Activated CD8-positive, alpha-beta T cell treated with anti-CD3 and anti-CD28 coated beads, Interleukin-2, amount 10 ng/mL, durations not matched to agents 7 days and 5 days (primary cell): ENCODE measurements at regions not wholly inside any gene's neighbourhood (a gene's known extent, or its start where the extent isn't known, plus 50 kb on each side); places are given as distances from the start of the nearest gene placed in this dataset.

Experiments
- ATAC-seq: fragments of 150-1000 bp; cut with Tn5 transposase; one replicate; pipeline ENCODE4 v1.10.0; 2021; ENCODE audit warnings: moderate library complexity
- CTCF ChIA-PET: fragments of 350-600 bp; sonication (Branson Sonifier 250); formaldehyde crosslinking; loops from one replicate; lab custom pipeline; 2021; ENCODE audit warnings: antibody characterized with exemption; lab: Charles Lee
- POLR2A ChIA-PET: fragments of 350-600 bp; sonication (Branson Sonifier 250); formaldehyde crosslinking; loops from one replicate; lab custom pipeline; 2021; ENCODE audit warnings: antibody characterized with exemption; lab: Charles Lee
- DNase-seq: peaks from one replicate; pipeline ENCODE4 v3.0.0-alpha.2; 2020
- H3K27ac Mint-ChIP-seq: one replicate; pipeline ENCODE4 v1.8.0; 2021; ENCODE audit warnings: mild to moderate bottlenecking, mixed read lengths
- H3K27me3 Mint-ChIP-seq: one replicate; pipeline ENCODE4 v1.8.0; 2021; ENCODE audit warnings: low read depth, mixed read lengths
- H3K36me3 Mint-ChIP-seq: one replicate; pipeline ENCODE4 v1.8.0; 2021; ENCODE audit warnings: low read depth, mixed read lengths
- H3K4me1 Mint-ChIP-seq: one replicate; pipeline ENCODE4 v1.8.0; 2021; ENCODE audit warnings: low read depth, mixed read lengths
- H3K4me3 Mint-ChIP-seq: one replicate; pipeline ENCODE4 v1.8.0; 2021; ENCODE audit warnings: mild to moderate bottlenecking, mixed read lengths
- H3K9me3 Mint-ChIP-seq: one replicate; pipeline ENCODE4 v1.8.0; 2022; ENCODE audit warnings: mixed read lengths; ENCODE audit not compliant: insufficient read depth

DNA sequence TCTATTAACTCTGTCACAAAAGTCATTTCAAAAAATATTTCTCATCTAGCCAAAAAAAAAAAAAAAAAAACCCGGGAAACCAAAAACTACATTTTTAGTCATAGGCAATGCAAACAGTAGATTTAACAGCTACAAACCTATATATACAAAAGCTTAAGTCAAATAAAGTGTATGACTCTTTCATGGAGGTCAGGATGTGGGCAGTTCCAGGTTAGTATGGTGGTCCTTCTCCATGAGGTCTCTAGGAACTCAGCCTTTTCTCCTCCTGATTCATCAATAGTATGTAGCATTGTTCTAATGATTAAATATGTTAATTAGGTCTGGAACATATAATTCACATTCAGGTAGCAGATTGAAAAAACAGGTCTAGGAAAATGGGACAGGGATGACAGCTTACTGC lies 586.5 kb downstream of the SLC16A7 start:
- H3K4me3 Mint-ChIP-seq = no peak overlapping the region
- no peaks in the 10 kb centered on the region for H3K4me1 Mint-ChIP-seq
- peaks cover 3% of the 10 kb centered on the region for H3K9me3 Mint-ChIP-seq
- no peaks in the 10 kb centered on the region for H3K36me3 Mint-ChIP-seq
- no peak overlapping the region for H3K27ac Mint-ChIP-seq
- POLR2A ChIA-PET = no interaction called here
- DNase-seq (no peak), ATAC-seq (no peak)
- H3K27me3 Mint-ChIP-seq = no peaks in the 10 kb centered on the region
- CTCF ChIA-PET = no interaction called here

DNA sequence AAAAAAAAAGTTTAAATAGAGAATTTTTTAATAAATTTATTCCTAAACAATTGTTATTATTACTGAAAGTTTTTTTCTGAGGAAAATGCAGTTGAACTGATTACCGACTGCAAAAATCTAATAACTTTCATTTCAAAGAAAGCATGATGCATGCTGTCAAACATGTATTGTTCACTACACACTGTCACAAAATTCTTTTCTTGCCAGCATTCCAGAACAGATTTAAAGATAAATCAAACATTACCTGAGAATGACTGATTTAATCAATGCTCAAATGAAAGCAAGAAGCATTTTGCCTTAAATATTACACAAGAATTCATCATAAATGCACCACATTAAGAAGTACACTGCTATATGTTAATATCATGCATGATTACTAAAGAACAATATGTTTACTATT lies 588.3 kb downstream of the SLC16A7 start:
- H3K36me3 Mint-ChIP-seq = no peaks in the 10 kb centered on the region
- no peak for DNase-seq

DNA sequence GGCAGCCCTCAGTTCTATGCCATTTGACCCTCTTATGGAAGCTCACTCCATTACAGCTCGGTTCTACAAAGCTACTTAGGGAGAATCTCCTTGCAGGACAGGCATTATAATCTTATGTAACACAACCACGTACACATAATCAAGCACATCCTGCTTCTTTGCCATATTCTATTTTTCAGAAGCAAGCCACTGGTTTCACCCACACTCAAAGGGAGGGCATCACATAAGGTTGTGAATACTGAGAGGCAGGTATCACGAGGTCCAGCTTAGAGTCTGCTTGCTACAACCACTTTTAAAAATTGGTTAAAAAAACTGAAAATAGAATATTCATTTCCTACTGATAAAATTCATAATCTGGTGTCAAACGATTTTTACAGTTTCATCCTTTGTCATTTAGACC lies 589.2 kb downstream of the SLC16A7 start:
- CTCF ChIA-PET = no interaction called here
- POLR2A ChIA-PET = no interaction called here
- no peaks in the 10 kb centered on the region for H3K27me3 Mint-ChIP-seq
- ATAC-seq = no peak
- peaks cover 3% of the 10 kb centered on the region for H3K9me3 Mint-ChIP-seq
- H3K4me3 Mint-ChIP-seq = no peak overlapping the region
- H3K27ac Mint-ChIP-seq = no peak overlapping the region
- H3K36me3 Mint-ChIP-seq = no peaks in the 10 kb centered on the region
- H3K4me1 Mint-ChIP-seq = no peaks in the 10 kb centered on the region
- DNase-seq = no peak

More for the DNA sequence above, 588.3 kb downstream of the SLC16A7 start:
- ChIA-PET POLR2A (no interaction called here), CTCF (no interaction called here)
- Mint-ChIP-seq H3K27ac (no peak overlapping the region), H3K4me3 (no peak overlapping the region), H3K27me3 (no peaks in the 10 kb centered on the region), H3K4me1 (no peaks in the 10 kb centered on the region), H3K9me3 (peaks cover 3% of the 10 kb centered on the region)
- no peak for ATAC-seq

DNA sequence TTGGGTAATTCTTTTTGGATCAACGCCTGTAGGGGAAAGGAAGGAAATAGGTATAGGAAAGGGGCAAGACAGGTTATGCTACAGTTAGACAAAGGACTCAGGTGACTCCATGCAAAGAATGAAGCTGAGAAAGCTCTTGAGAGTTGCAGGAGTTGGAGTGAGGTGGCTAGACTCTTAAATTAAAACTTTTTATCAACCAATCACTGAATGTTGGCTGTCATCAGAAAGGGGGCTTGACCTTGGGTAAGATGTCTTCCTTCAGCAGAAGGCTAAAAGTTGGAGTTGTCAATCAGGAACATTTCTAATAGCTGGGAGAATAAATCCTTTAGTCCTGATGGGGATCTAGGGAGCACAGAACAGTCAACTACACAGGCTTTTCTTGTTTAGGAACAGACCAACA lies 595.4 kb downstream of the SLC16A7 start:
- H3K9me3 Mint-ChIP-seq = no peaks in the 10 kb centered on the region
- H3K27me3 Mint-ChIP-seq = no peaks in the 10 kb centered on the region
- CTCF ChIA-PET = no interaction called here
- H3K36me3 Mint-ChIP-seq = no peaks in the 10 kb centered on the region
- no peak overlapping the region for H3K27ac Mint-ChIP-seq
- ATAC-seq (no peak), DNase-seq (no peak)
- H3K4me1 Mint-ChIP-seq = no peaks in the 10 kb centered on the region
- POLR2A ChIA-PET = no interaction called here
- no peak overlapping the region for H3K4me3 Mint-ChIP-seq

DNA sequence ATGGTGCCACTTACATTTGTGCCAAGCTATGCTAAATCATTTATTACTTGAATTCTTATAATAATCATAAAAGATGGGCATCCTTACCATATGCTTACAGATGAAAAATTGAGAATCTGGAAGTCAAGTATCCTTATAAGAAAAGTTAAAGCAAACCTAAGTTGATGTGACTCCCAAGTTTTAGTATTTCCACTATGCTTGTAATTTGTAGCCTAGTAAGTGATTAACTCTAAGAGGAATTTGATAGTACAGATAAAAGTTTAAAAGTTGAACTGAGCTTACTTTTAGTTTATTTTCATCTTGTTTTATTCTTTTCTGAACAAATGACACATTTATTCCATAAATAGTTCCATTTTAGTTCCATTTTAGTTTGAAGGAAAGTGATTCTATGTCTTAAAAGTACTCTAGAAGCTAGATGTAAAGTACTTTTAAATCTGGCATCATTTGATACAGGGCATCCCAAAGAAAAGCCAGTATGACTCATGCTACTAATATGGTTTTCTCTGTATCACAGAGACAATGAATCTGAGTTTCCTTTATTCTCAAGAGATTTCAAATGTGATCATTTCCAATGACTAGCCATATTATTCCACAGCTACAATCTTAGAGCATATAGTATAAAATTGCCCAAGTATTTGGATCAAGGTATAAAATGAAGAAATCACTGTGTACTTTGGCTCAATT lies 596.0 kb downstream of the SLC16A7 start:
- H3K27ac Mint-ChIP-seq = no peak overlapping the region
- H3K9me3 Mint-ChIP-seq = no peaks in the 10 kb centered on the region
- no peak for DNase-seq
- ATAC-seq = no peak
- ChIA-PET CTCF (no interaction called here), POLR2A (no interaction called here)
- no peaks in the 10 kb centered on the region for H3K36me3 Mint-ChIP-seq
- no peaks in the 10 kb centered on the region for H3K4me1 Mint-ChIP-seq
- H3K4me3 Mint-ChIP-seq = no peak overlapping the region
- H3K27me3 Mint-ChIP-seq = no peaks in the 10 kb centered on the region

DNA sequence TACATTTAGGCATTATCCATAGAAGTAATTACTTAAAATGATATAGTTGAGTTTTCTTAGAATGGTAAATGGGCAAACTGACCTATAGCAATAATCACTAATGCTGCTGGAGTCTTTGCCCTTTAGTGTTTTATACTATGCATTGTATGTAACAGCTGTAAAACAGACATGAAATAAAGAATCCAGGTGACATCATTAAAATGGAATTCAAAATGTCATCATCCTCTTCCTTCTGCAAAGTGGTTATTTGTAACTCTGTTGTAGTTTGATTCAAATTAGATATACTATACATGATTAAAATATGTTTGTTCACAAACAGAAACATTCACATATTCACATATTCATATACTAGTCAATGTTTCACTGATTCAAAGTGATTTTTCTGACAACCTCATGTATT lies 598.8 kb downstream of the SLC16A7 start:
- Mint-ChIP-seq H3K9me3 (no peaks in the 10 kb centered on the region), H3K4me1 (no peaks in the 10 kb centered on the region), H3K36me3 (no peaks in the 10 kb centered on the region), H3K4me3 (no peak overlapping the region), H3K27ac (no peak overlapping the region), H3K27me3 (no peaks in the 10 kb centered on the region)
- ATAC-seq (no peak), DNase-seq (no peak)
- ChIA-PET POLR2A (no interaction called here), CTCF (no interaction called here)

DNA sequence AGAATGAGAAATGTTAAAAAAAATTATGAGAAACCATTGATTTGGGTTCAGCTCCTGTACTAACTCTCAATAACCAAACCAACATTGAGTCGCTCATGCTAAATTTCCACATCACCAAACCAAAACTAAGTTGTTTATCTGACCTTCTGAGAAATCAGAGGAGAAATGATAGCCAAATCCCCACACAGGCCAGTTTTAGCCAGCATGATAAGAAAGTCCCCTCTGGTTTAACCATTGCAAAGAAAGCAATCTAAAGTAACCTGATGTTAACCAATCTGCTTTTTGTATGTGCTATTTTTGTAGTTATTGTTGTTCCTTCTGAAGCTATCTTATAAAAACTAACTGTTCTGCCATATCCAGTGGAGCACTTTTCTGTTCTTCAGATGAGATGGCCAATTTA lies 599.7 kb downstream of the SLC16A7 start:
- H3K36me3 Mint-ChIP-seq = no peaks in the 10 kb centered on the region
- ChIA-PET CTCF (no interaction called here), POLR2A (no interaction called here)
- DNase-seq (no peak), ATAC-seq (no peak)
- no peaks in the 10 kb centered on the region for H3K9me3 Mint-ChIP-seq
- no peak overlapping the region for H3K4me3 Mint-ChIP-seq
- no peaks in the 10 kb centered on the region for H3K4me1 Mint-ChIP-seq
- no peak overlapping the region for H3K27ac Mint-ChIP-seq
- H3K27me3 Mint-ChIP-seq = no peaks in the 10 kb centered on the region

DNA sequence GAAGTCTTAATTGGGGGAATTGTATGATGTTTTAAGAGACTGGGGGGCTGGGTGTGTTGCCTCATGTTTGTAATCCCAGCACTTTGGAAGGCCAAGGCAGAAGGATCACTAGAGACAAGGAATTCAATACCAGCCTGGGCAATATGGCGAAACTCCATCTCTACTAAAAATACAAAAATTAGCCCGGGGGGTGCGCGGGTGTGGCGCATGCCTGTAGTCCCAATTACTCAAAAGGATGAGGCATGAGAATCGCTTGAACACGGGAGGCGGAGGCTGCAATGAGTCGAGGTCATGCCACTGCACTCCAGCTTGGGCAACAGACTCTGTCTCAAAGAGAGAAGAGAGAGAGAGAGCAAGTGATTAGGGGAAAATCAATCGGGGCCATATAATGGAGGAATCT lies 600.5 kb downstream of the SLC16A7 start:
- Mint-ChIP-seq H3K9me3 (no peaks in the 10 kb centered on the region), H3K27me3 (no peaks in the 10 kb centered on the region), H3K27ac (no peak overlapping the region), H3K4me3 (no peak overlapping the region), H3K36me3 (no peaks in the 10 kb centered on the region), H3K4me1 (no peaks in the 10 kb centered on the region)
- no peak for DNase-seq
- POLR2A ChIA-PET = no interaction called here
- no peak for ATAC-seq
- CTCF ChIA-PET = no interaction called here

DNA sequence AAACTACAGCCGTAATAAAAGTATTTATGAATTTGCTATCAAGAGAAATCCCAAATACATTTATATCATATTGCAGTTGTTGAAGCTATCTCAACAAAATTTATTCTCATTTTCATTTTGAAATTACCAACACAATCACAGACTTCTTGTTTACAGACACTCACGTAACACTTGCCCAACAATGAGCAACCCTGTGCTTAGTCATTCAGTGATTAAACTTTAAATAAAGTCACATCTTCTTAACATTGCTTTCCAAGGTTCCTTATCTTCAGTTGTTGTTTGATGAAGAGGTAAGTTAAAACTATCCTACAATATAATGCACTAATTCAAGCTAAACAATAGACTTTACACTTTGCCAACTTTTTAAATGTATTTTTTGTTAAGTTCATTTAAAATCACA lies 601.8 kb downstream of the SLC16A7 start:
- ATAC-seq = no peak
- H3K27ac Mint-ChIP-seq = no peak overlapping the region
- ChIA-PET POLR2A (no interaction called here), CTCF (no interaction called here)
- no peaks in the 10 kb centered on the region for H3K9me3 Mint-ChIP-seq
- H3K4me3 Mint-ChIP-seq = no peak overlapping the region
- no peaks in the 10 kb centered on the region for H3K4me1 Mint-ChIP-seq
- no peaks in the 10 kb centered on the region for H3K27me3 Mint-ChIP-seq
- H3K36me3 Mint-ChIP-seq = no peaks in the 10 kb centered on the region
- no peak for DNase-seq

DNA sequence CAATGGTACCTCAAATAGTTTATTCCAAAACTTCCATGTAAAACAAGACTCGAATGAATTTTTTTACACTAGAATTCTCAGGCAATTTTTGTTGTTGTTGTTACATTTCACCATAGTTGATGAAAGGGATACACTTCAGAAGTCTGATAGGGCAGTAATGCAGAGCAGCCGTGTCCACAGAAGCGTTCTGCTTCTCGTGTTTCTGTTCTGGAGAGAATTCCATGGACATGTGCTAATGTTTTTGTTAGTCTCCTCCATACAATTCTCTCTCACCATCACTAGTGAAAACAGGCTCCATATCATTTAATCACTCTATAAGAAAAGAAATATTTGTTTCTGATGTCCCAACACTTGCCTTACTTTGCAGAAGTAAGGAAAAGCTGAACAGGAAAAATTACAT lies 606.1 kb downstream of the SLC16A7 start:
- ATAC-seq = no peak
- Mint-ChIP-seq H3K9me3 (no peaks in the 10 kb centered on the region), H3K4me3 (no peak overlapping the region), H3K4me1 (no peaks in the 10 kb centered on the region), H3K27ac (no peak overlapping the region), H3K36me3 (no peaks in the 10 kb centered on the region), H3K27me3 (no peaks in the 10 kb centered on the region)
- POLR2A ChIA-PET = no interaction called here
- DNase-seq = no peak
- CTCF ChIA-PET = no interaction called here

DNA sequence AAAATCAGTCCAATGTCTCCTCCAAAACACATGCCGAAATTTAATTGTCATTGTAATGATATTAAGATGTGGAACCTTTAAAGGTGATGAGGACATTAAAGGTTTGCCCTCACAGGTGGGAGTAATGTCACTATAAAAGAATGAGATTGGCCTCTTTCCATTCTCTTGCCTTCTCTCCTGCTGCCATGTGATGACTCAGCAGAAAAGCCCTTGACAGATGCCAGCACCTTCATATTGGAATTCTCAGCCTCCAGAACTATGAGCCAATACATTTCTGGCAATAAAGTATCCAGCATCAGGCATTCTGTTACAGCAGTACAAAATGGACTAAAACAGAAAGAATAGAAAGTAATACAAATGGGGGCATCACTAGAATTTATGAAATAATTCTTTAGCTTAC lies 609.7 kb downstream of the SLC16A7 start:
- H3K27me3 Mint-ChIP-seq = no peaks in the 10 kb centered on the region
- POLR2A ChIA-PET = no interaction called here
- CTCF ChIA-PET = no interaction called here
- no peak overlapping the region for H3K27ac Mint-ChIP-seq
- ATAC-seq (no peak), DNase-seq (no peak)
- H3K36me3 Mint-ChIP-seq = no peaks in the 10 kb centered on the region
- no peaks in the 10 kb centered on the region for H3K9me3 Mint-ChIP-seq
- no peak overlapping the region for H3K4me3 Mint-ChIP-seq
- no peaks in the 10 kb centered on the region for H3K4me1 Mint-ChIP-seq

DNA sequence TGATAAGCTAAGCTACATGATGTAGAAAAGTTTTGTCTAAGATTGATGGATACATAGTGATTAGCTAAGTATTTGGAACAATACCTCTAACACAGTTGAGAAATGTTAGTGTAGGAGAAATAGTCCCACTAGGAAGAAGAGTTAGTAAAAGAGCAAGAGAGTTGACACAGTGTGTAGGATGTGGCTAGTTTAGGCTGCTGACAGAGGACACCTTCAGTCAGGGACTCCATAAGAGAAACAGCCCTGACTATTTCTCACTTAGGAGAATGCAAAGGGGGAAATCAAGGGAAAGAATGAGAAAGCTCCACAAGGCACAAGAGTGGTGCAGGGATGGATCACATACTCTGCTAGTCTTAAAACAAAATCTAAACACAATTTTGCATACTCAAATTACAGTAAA lies 613.7 kb downstream of the SLC16A7 start:
- Mint-ChIP-seq H3K36me3 (no peaks in the 10 kb centered on the region), H3K4me3 (no peak overlapping the region), H3K9me3 (peaks cover 11% of the 10 kb centered on the region), H3K27ac (no peak overlapping the region), H3K27me3 (no peaks in the 10 kb centered on the region), H3K4me1 (no peaks in the 10 kb centered on the region)
- no peak for ATAC-seq
- ChIA-PET POLR2A (no interaction called here), CTCF (no interaction called here)
- DNase-seq = no peak

DNA sequence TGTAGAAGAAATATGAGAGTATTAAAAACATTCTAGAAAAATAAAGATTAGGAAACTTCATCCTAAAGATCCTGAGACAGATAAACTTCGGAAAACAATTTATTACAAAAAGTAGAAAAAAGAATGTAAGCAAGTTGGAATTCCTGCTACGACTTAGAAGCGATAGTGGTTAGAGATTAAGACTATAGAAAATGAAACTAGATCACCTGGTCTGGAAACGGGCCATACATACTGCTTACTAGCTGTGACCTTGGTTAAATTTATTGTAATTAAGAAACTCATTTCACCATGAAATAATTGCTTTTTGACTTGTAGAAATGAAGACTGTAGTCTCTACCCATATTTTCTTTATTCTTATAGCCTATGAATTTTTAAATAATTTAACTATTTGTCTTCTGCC lies 614.1 kb downstream of the SLC16A7 start:
- no peak overlapping the region for H3K4me3 Mint-ChIP-seq
- no peak overlapping the region for H3K27ac Mint-ChIP-seq
- no peaks in the 10 kb centered on the region for H3K36me3 Mint-ChIP-seq
- ATAC-seq (no peak), DNase-seq (no peak)
- H3K9me3 Mint-ChIP-seq = peaks cover 11% of the 10 kb centered on the region
- no peaks in the 10 kb centered on the region for H3K4me1 Mint-ChIP-seq
- no peaks in the 10 kb centered on the region for H3K27me3 Mint-ChIP-seq
- CTCF ChIA-PET = no interaction called here
- POLR2A ChIA-PET = no interaction called here
